WERI-Rb-1 (cell line): ENCODE measurements at regions not wholly inside any gene's neighbourhood (a gene's known extent, or its start where the extent isn't known, plus 50 kb on each side); places are given as distances from the start of the nearest gene placed in this dataset.
"Not testable (repeated sequence)": the region's sequence is repeated elsewhere in the genome, so short reads cannot be mapped to it uniquely, and the experiment has no call there.

Experiments
- DNase-seq: peaks from one replicate; pipeline ENCODE4 v3.0.0-alpha.2; 2020
- H3K27ac ChIP-seq: fragments of 250-450 bp; sonication (Bioruptor Pico); 2 replicates; pipeline ENCODE4 v1.5.1; 2020; ENCODE audit warnings: mild to moderate bottlenecking, moderate library complexity
- H3K27me3 ChIP-seq: fragments of 250-450 bp; sonication (Bioruptor Pico); 2 replicates; pipeline ENCODE4 v1.5.1; 2021; ENCODE audit warnings: mild to moderate bottlenecking, low read depth, moderate library complexity; ENCODE audit not compliant: insufficient read depth, severe bottlenecking
- H3K36me3 ChIP-seq: fragments of 250-450 bp; sonication (Bioruptor Pico); 2 replicates; pipeline ENCODE4 v1.5.1; 2020; ENCODE audit warnings: mild to moderate bottlenecking, moderate library complexity
- H3K4me3 ChIP-seq: 2 replicates; pipeline ENCODE4 v1.5.1; 2011; ENCODE audit warnings: low read depth, mild to moderate bottlenecking, control low read depth, low read length
- H3K9me3 ChIP-seq: fragments of 250-450 bp; sonication (Bioruptor Pico); 2 replicates; pipeline ENCODE4 v1.5.1; 2021; ENCODE audit warnings: mild to moderate bottlenecking, moderate library complexity; ENCODE audit not compliant: severe bottlenecking
- TF ChIP-seq, protein P1 (sequence below): IDR thresholded peaks from 2 replicates; pipeline ENCODE4 v1.5.1; 2011; ENCODE audit warnings: low read depth, mild to moderate bottlenecking, control low read depth, inconsistent platforms, low read length

DNA sequence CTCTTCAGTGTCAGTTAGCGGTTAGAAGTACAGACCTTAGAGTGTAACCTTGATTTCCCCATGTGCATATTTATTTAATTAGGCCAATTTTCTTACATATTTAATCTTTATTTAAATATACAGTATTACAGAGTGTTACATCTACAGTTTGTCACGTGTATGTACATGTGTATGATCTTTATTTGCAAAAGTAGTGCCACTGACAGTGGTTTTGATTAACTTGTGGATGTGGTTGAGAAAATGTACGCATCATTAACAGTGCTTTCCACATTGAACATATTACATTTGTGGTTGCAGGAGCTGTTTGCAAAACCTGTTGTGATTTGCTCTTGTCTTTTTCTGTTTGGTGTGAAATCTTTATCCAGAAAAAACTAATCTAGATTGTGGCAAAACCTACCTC, 535.5 kb downstream of the FLRT2 start:
- DNase-seq, result no peak
- no peak overlapping the region for H3K27ac ChIP-seq
- TF ChIP-seq, protein P1, sequence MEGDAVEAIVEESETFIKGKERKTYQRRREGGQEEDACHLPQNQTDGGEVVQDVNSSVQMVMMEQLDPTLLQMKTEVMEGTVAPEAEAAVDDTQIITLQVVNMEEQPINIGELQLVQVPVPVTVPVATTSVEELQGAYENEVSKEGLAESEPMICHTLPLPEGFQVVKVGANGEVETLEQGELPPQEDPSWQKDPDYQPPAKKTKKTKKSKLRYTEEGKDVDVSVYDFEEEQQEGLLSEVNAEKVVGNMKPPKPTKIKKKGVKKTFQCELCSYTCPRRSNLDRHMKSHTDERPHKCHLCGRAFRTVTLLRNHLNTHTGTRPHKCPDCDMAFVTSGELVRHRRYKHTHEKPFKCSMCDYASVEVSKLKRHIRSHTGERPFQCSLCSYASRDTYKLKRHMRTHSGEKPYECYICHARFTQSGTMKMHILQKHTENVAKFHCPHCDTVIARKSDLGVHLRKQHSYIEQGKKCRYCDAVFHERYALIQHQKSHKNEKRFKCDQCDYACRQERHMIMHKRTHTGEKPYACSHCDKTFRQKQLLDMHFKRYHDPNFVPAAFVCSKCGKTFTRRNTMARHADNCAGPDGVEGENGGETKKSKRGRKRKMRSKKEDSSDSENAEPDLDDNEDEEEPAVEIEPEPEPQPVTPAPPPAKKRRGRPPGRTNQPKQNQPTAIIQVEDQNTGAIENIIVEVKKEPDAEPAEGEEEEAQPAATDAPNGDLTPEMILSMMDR, result no peak
- no peaks in the 10 kb centered on the region for H3K27me3 ChIP-seq
- no peaks in the 10 kb centered on the region for H3K36me3 ChIP-seq
- no peaks in the 10 kb centered on the region for H3K9me3 ChIP-seq
- H3K4me3 ChIP-seq, result no peak overlapping the region

DNA sequence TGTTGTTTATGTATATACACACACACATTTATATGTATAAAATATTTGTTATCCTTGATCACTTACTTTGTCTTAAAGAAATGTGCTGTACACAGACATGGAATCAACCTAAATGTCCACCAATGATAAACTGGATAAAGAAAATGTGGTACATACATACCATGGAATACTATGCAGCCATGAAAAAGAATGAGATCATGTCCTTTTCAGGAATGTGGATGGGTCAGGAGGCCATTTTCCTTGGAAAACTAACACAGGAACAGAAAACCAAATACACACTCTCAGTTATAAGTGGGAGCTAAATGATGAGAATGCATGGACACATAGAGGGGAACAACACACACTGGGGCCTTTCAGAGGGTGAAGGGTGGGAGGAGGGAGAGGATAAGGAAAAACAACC, 534.7 kb downstream of the FLRT2 start:
- not testable (repeated sequence) for H3K9me3 ChIP-seq, H3K4me3 ChIP-seq, DNase-seq, H3K36me3 ChIP-seq, H3K27me3 ChIP-seq, H3K27ac ChIP-seq

DNA sequence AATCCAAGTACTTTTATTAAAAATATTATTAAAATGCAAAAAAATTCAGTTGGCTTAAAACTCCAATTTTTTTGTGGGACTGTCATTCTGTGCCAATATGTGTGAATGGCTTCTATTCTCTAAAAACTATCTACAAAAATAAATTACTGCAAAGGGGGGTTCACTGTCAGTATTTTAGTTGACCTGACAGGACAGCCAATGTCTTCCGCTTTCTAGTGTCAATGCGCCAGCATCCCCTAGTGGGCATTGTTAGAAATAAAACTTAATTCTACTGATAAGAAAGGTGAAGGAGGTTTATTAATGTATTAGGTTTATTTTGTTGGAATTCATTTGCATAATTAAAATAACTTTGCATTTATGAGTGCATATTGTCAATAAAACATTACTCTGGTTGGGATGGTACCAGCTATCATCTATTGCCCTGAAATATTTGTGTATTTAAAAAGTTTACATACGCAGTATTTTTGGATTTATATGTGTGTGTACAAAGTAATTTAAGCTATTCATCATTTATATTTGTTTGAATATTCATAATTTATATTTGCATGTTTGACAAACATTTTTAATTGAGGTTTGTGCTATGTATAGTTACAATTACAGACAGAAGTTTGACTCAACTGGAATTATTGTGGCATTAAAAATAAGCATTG, 527.2 kb downstream of the FLRT2 start:
- TF ChIP-seq, protein P1, result peak; percentile 63
- H3K4me3 ChIP-seq, result no peak overlapping the region
- H3K9me3 ChIP-seq, result no peaks in the 10 kb centered on the region
- H3K27ac ChIP-seq, result no peak overlapping the region
- H3K36me3 ChIP-seq, result no peaks in the 10 kb centered on the region
- no peaks in the 10 kb centered on the region for H3K27me3 ChIP-seq
- DNase-seq, result peak; percentile 45

DNA sequence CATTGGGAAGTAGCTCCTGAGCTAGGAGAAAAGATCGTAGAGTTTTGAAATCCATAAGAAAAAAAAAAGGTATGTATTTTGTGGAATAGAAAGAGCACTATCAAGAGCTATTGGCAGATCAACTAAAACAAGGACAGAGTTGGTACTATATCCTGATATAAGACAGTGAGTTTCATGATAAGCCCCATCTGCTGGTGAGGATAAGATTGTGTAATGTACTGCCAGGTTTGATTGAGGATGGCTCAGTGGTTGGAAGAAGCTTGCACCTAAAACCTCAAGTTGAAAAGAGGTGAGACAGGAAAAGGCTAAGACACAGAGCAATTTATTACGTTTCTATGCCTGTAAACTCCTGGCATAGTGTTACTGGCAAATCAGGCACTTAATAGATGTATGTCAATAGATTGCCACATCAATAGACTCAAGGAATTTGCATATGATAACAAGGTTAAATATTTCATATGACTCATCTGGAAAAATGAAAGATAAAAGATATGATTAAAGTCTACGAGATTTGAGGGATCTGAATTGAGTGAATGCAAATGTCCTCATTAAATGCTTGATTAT, 525.6 kb downstream of the FLRT2 start:
- Histone ChIP-seq H3K9me3 (no peaks in the 10 kb centered on the region), H3K36me3 (no peaks in the 10 kb centered on the region), H3K4me3 (no peak overlapping the region), H3K27me3 (no peaks in the 10 kb centered on the region), H3K27ac (no peak overlapping the region)
- TF ChIP-seq, protein P1, result peak; percentile 42; the same call in 1 of the 2 replicates
- peak; percentile 14 for DNase-seq

DNA sequence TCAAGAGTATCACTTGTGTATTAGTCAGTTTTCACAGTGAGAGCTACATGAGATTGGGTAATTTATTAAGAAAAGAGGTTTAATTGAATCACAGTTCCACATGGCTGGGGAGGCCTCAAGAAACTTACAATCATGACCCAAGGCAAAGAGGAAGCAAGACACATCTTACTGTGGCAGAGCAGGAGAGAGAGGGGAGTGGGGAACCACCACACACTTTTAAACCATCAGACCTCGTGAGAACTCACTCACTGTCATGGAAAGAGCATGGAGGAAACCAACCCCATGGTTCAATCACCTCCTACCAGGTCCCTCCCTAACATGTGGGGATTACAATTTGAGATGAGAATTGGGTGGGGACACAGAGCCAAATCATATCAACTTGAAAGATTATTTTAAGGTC, 522.9 kb downstream of the FLRT2 start:
- H3K27ac ChIP-seq, result no peak overlapping the region
- TF ChIP-seq, protein P1, result no peak
- H3K9me3 ChIP-seq, result no peaks in the 10 kb centered on the region
- H3K27me3 ChIP-seq, result no peaks in the 10 kb centered on the region
- no peak overlapping the region for H3K4me3 ChIP-seq
- no peaks in the 10 kb centered on the region for H3K36me3 ChIP-seq
- DNase-seq, result no peak

DNA sequence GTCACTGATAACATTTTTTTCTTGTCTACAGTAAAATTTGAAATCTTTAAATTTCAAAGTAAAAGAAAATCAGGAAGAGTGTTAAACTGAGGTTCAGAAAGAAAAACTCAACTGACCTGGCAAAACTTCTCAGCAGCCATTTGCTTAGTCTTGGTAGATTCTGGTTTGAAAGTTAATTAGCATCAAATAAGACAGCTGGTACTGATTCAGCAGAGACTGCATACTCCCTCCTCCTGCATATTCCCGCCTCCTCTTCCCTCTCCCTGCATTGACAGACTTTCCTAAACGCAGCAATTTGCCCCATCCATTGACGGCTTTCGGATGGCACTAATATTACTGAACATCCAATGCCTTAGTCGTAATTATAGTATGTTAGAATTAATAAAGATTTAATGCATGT, 520.8 kb downstream of the FLRT2 start:
- Histone ChIP-seq H3K36me3 (no peaks in the 10 kb centered on the region), H3K27me3 (no peaks in the 10 kb centered on the region), H3K27ac (no peak overlapping the region), H3K9me3 (no peaks in the 10 kb centered on the region), H3K4me3 (no peak overlapping the region)
- TF ChIP-seq, protein P1, result no peak
- DNase-seq, result no peak
